H1 (cell line): ENCODE measurements at regions not wholly inside any gene's neighbourhood (a gene's known extent, or its start where the extent isn't known, plus 50 kb on each side); places are given as distances from the start of the nearest gene placed in this dataset.

Experiments
- BCL11A ChIP-seq, 2 experiments: IDR thresholded peaks; one replicate each; pipeline ENCODE4 v1.6.1; 2011; ENCODE audit warnings: low read depth in 2 of 2, low read length in 2 of 2, mild to moderate bottlenecking in 2 of 2
- CHD2 ChIP-seq: IDR thresholded peaks from 2 replicates; pipeline ENCODE4 v1.6.1; 2012; ENCODE audit warnings: low read length, improper control_type of control experiment
- POU5F1 ChIP-seq: IDR thresholded peaks from 2 replicates; pipeline ENCODE4 v1.6.1; 2011; ENCODE audit warnings: low read depth, mild to moderate bottlenecking, low read length, moderate library complexity
- RAD21 ChIP-seq, 2 experiments: IDR thresholded peaks in 1 of 2; conservative IDR thresholded peaks in 1 of 2; 2 replicates each; pipeline ENCODE4 v1.6.1; 2011; ENCODE audit warnings: low read depth in 2 of 2, low read length in 2 of 2, improper control_type of control experiment in 1 of 2, inconsistent platforms in 1 of 2, mild to moderate bottlenecking in 1 of 2, moderate library complexity in 1 of 2
- SAP30 ChIP-seq: fragments of 300-600 bp; sonication (generic); IDR thresholded peaks from 2 replicates; pipeline ENCODE4 v1.7.1; 2012; ENCODE audit warnings: low read length, moderate library complexity, mild to moderate bottlenecking, inconsistent platforms; ENCODE audit not compliant: insufficient read depth, insufficient replicate concordance

DNA sequence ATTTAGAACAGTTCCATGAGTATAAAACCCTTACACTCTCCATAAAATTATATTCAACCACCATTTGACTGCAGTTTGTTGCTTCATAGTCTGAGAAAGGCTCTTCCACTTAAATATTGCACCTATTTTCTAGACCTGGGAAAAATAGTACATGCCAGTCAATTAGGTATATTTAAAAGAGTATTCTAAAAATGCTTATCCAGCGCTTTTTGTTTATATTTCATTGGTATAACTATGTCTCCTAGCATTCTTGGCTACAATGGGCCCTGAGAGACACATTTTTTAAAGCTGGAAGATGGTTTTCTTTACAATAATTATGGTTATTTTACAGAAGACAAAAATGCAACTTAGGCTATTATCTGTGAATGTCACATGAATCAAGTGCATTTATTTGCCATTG, 439.4 kb downstream of the KCNJ18 start (continued):
- TF ChIP-seq BCL11A (IDR thresholded peaks at IDR 0.05; ENCODE audit: low read depth in 2 of 2, low read length in 2 of 2): no peak
- TF ChIP-seq SAP30: no peak
- TF ChIP-seq CHD2: no peak
- no peak for TF ChIP-seq RAD21 (IDR thresholded peaks at IDR 0.05 in 1 of 2, conservative IDR thresholded peaks at IDR 0.05 in 1 of 2; ENCODE audit: low read depth in 2 of 2, low read length in 2 of 2)
- no peak for TF ChIP-seq POU5F1
- TF ChIP-seq, all 59 proteins: peak for 0
